Fibroblast of skin of back (primary cell): ENCODE measurements at regions not wholly inside any gene's neighbourhood (a gene's known extent, or its start where the extent isn't known, plus 50 kb on each side); places are given as distances from the start of the nearest gene placed in this dataset.

ENCODE experiments used
- DNase-seq: peaks from one replicate; pipeline ENCODE4 v3.0.0-alpha.2; 2013

DNA sequence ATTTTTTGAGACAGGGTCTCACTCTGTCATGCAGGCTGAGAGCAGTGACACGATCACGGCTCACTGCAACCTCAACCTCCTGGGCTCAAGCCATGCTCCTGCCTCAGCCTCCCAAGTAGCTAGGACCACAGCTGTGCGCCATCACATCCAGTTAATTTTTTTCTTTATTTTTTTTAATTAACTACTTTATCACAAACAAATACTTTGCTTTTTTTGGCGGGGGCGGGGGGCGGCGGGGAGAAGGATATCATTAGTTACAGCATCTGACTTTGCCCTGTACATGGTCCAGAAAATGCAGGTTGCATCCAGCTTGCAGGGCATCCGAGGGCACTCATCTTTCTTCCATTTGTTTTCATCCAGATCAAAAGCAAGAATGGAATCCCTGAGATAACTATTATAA lies 201.8 kb upstream of the IER5L start:
- no peak for DNase-seq

DNA sequence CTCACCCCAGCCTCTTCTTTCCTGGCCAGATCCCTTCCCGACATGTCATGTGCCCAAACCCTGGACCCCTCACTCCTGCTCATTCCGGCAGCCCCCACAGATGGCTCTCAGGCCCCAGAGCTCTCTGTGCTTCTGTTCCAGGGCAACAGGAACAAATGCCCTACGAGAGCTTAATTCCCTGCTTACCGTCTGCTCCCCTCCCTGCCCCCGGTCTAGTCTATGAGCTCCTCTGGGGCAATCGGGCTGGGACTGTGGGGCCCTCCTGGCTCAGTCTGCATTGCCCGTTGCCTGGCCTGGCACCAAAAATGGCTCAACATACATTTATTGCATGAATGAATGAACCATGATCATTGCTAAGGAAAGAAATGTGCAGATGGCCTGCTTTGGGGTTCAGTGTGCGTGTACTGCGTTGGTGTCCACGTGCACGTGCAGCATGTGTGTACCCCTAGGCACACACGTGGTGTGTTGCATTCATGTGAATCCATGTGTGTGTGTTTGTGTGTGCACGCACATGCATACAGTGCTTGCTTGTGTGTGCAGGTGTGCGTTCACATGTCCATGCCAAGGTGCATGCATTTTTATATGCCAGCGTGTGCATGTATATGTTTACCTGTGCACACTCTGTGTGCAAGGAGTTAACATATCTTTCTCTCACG lies 201.2 kb upstream of the IER5L start:
- DNase-seq: no peak

DNA sequence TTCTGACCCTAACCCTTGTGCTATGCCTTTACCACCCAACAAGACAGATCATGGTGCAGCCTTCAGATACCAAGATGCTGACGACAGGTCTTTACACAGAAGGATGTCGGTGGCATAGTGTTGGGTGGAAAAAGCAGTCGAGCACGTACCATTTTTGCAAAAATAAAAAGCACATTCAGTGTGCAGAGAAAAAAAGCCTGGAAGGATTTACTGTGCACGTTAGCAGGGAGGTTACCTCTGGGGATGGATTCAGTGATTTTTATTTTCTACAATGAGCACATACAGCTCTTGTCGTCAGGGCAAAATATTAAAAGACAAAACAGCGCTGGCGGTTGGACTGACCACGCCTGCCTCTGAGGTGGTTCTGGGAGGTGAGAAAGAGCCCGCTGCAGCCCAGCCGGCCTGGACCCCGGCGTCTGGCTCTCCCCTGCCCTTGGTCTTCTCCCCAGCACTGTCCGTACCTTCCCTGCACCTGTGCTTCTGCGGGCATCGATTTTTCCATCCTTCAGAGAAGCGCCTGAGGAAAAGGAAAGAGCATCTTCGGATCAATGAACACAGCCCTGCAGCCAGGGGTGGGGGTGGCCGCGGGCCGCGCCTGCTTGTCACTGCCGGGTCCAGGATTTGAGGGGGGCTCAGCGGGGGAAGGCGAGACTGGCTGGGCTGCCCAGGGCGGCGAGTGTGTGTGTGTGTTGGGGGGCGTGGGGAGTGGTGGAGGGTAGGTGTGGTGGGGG lies 200.0 kb upstream of the IER5L start:
- no peak for DNase-seq

DNA sequence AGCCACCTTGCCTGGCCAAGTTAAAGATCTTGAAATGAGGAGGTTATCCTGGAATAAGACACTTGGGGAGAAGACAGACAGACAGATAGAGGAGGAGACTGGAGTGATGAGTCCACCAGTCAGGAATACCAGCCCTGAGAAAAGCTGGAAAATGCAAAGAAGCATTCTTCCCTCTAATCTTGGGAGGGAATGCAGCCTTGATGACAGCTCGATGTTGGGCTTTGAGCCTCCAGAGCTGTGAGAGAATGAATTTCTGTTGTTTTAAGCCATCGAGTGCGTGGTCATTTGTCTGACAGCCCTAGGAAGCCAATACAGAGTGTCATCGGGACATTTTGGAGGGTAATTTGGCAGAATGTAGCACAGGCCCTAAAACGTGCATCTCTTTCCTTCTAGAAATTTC lies 199.1 kb upstream of the IER5L start:
- DNase-seq: peak; percentile 62

- no peak for DNase-seq
Observed at GRCh38 chr9:129375845-129376244, 197.8 kb upstream of the IER5L start.

- no peak for DNase-seq
Observed at GRCh38 chr9:129374651-129375050, 196.6 kb upstream of the IER5L start.

DNA sequence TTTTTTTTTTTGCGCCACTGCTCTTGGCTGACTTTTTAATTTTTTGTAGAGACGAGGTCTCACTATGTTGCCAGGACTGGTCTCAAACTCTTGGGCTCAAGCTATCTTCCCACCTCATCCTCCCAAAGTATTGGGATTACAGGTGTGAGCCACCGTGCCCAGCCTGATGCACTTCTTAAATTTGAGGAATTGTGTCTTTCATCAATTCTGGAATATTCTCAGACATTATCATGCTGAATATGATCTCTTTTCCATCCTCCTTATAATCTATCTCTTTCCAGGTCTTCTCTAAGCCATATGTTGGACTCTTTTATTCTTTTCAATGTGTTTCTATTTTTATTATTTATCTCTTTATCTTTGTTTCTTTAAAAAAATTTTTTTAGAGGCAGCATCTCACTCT lies 196.2 kb upstream of the IER5L start:
- no peak for DNase-seq

- no peak for DNase-seq
Observed at GRCh38 chr9:129373361-129373760, 195.3 kb upstream of the IER5L start.

GRCh38 chr9:129370770-129371169 lies 192.7 kb upstream of the IER5L start:
- no peak for DNase-seq

DNA sequence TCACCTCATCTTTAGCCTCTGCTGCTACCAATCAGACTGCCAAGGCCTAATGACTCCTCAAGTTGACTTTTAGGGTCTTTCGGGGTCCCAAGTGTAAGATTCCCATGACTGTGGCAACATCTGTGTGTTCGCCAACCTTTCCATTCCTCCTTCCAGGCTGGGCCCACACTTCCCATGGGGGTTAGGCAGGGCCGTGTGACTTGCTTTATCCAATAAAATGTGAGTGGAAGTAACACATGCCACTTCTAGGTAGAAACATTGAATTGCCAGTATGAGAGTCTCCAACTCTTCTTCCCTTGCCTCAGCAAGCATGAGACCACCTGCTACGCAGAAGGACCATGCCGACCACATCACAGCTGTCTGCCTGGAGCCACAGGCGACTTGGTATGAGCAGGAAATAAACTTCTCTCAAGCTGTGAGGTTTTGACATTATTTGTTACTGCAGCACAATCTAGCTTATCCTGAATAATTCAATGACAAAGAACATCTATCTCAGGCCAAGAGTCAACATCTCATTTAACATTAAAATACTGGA lies 190.4 kb upstream of the IER5L start:
- DNase-seq: no peak

DNA sequence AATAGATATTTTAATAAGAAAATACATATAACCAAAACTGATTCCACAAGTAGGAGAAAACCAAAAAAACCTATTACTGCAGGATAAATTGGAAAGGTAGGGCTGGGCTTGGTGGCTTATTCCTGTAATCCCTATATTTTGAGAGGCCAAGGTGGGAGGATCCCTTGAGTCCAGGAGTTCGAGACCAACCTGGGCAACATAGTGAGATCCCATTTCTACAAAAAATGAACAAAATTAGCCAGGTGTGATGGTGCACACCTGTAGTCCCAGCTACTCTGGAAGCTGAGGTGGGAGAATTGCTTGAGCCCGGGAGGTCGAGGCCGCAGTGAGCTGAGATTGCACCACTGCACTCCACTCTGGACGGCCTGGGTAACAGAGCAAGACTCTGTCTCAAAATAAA lies 189.2 kb upstream of the IER5L start:
- no peak for DNase-seq

GRCh38 chr9:129365196-129365595 lies 187.1 kb upstream of the IER5L start:
- DNase-seq: no peak

DNA sequence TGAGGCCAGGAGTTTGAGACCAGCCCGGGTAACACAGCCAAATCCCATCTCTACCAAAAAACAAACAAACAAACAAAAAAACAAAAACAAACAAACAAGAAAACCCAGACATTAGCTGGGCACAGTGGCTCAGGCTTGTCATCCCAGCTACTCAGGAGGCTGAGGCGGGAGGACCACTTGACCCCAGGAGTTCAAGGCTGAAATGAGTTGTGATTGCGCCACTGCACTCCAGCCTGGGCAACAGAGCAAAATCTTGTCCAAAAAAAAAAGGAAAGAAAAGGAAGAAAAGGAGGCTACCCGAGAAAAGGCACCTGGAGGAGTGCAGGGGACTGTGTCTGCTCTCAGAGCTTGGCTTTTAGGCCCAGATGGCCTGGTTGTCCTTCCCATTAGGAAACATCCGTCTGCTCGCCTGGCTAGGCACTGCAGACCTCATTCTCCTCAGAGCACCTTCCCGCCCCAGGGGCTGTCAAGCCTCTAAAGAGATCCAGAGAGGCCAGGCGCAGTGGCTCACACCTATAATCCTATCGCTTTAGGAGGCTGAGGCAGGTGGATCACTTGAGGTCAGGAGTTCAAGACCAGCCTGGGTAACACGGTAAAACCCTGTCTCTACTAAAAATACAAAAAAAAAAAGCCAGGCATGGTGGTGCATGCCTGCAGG lies 185.3 kb upstream of the IER5L start:
- DNase-seq: no peak

DNA sequence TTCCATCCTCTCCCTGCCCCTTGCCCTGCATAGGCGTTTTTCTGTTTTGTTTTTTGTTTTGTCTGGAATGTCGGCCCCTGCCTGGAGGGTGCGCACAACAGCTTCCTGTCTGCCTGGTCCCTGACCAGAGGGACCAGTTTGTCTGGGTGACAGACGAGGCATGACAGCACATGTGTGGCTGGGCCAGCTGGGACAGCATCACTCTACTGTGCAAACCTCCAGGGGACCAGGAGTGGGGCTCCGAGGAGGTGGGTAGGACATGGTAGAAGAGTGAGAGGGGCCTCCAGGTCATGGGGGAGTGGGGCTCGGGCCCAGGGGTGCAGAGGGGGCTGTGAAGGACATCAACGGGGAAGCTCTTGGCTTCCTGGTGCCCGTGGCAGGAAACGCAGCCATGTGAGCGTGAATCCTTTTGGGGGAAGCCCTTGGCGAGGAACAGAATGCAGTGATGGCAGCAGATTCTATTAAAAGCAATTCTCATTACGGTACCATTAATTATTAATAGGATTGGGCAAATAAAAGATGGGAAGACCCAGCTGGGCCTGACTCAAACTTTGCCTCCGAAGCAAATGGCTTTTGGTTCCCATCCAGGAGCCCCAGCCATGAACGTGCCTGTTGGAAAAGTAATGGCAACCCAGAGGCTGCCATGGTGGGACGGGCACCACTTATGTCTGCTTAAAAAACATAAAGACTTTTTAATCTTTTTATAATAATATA lies 184.4 kb upstream of the IER5L start:
- no peak for DNase-seq

GRCh38 chr9:129361196-129361595 lies 183.1 kb upstream of the IER5L start:
- no peak for DNase-seq

GRCh38 chr9:129359916-129360536 lies 182.0 kb upstream of the IER5L start:
- no peak for DNase-seq

DNA sequence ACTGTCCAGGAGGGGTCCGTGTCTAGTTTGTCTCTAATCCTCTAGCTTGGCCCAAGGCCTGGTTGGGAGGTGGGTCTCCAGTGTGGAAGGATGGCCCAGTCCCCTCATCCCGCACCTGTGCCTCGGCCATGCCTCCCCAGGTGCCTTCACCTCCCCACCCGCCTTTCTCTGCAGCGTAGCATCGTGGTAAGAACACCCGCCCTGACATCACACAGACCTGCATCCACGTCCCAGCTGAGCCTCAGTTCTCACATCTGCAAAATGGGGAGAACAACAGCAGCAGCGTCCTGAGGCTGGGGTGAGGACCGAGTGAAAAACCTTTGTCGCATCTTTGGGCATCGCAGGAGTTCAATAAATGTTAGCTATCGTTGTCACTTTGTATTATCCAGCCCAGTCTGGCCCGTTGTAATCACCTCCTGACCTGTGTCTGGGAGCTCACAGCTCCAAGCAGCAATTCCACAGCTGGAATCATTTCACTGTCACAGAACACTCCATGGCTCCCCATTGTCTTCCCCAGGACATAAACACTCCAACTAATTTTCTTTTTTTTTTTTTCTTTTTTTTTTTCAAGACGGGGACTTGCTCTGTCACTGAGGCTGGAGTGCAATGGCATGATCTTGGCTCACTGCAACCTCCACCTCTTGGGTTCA lies 181.2 kb upstream of the IER5L start:
- DNase-seq: no peak

- DNase-seq: no peak
Observed at GRCh38 chr9:129358621-129359154, 180.6 kb upstream of the IER5L start.

- DNase-seq: no peak
Observed at GRCh38 chr9:129357773-129358245, 179.7 kb upstream of the IER5L start.

DNA sequence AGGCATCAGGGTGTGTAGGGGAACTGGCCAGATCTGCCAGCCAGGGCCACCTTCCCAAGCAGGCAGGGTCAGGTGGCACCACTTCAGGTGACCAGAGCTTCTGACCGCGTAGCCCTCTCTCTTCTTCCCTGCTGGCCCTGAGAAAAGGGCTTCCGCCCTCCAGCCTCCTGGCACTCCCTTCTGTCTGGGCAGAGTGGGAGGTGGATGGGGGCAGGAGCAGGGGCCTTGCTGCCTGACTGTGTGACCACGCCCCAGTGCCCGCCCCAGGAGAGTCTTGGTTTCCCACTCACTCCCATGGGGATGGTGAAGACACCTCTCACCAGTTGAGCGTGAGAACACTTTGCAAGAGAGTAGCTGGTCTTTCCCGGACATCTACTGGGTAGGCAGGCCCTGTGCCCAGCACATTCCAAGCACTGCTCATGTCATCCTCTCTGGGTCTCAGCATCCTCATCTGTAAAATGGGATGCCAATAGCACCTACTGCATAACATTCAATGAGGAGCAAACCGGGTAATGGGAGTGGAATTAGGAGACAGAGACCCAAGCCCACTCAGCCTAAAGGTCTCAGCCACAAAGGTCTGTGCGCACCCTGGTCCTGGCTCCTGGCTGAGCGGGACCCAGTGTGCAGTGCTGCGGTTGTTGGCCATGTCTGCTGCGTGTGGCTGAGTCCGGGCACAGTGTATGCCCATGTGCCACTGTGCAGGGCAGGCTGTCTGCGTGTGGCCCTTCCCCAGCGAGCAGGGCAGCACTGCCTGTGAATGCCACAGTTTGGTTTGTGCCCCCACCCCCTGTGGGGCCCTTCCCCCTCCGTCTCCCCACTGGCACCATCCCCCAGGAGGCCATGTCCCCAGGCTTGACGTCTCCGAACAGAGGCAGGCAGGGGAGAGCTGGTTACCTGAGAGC lies 179.1 kb upstream of the IER5L start:
- DNase-seq: no peak

- no peak for DNase-seq
Observed at GRCh38 chr9:129355631-129356030, 177.6 kb upstream of the IER5L start.
